Endothelial cell (in vitro differentiated cells): ENCODE measurements at regions not wholly inside any gene's neighbourhood (a gene's known extent, or its start where the extent isn't known, plus 50 kb on each side); places are given as distances from the start of the nearest gene placed in this dataset.

Experiments used
- DNase-seq: peaks from one replicate; pipeline ENCODE4 v3.0.0; 2021; ENCODE audit warnings: low spot score
- H3K27ac Mint-ChIP-seq: one replicate; pipeline ENCODE4 v1.8.0; 2021; ENCODE audit warnings: mixed read lengths, inconsistent platforms; ENCODE audit not compliant: unreplicated experiment
- H3K27me3 Mint-ChIP-seq: one replicate; pipeline ENCODE4 v1.8.0; 2021; ENCODE audit warnings: mild to moderate bottlenecking, moderate library complexity, mixed read lengths, inconsistent platforms; ENCODE audit not compliant: unreplicated experiment
- H3K36me3 Mint-ChIP-seq: one replicate; pipeline ENCODE4 v1.8.0; 2021; ENCODE audit warnings: mild to moderate bottlenecking, low read depth, mixed read lengths, inconsistent platforms; ENCODE audit not compliant: unreplicated experiment
- H3K4me1 Mint-ChIP-seq: one replicate; pipeline ENCODE4 v1.8.0; 2021; ENCODE audit warnings: mild to moderate bottlenecking, mixed read lengths, inconsistent platforms; ENCODE audit not compliant: unreplicated experiment
- H3K4me3 Mint-ChIP-seq: one replicate; pipeline ENCODE4 v1.8.0; 2021; ENCODE audit warnings: mild to moderate bottlenecking, mixed read lengths, inconsistent platforms; ENCODE audit not compliant: unreplicated experiment
- H3K9me3 Mint-ChIP-seq: one replicate; pipeline ENCODE4 v1.8.0; 2021; ENCODE audit warnings: mixed read lengths, inconsistent platforms; ENCODE audit not compliant: unreplicated experiment
- CTCF ChIP-seq: fragments of 200-600 bp; sonication (generic); IDR thresholded peaks from one replicate; pipeline ENCODE4 v1.5.0; 2021; ENCODE audit warnings: antibody characterized with exemption; ENCODE audit not compliant: unreplicated experiment

- Mint-ChIP-seq H3K27me3 (peaks cover 7% of the 10 kb centered on the region), H3K27ac (no peak overlapping the region), H3K4me1 (no peaks in the 10 kb centered on the region), H3K36me3 (no peaks in the 10 kb centered on the region), H3K9me3 (no peaks in the 10 kb centered on the region), H3K4me3 (no peak overlapping the region)
- peak; percentile 62 for DNase-seq
- TF ChIP-seq CTCF: peak; percentile 89
Measured at GRCh38 chr20:60262967-60263603, 304.9 kb downstream of the CDH26 start.

GRCh38 chr20:60263725-60264709 lies 305.8 kb downstream of the CDH26 start:
- no peak for TF ChIP-seq CTCF
- H3K36me3 Mint-ChIP-seq: no peaks in the 10 kb centered on the region
- no peak overlapping the region for H3K27ac Mint-ChIP-seq

GRCh38 chr20:60266177-60266823 lies 308.1 kb downstream of the CDH26 start:
- no peak for TF ChIP-seq CTCF
- no peaks in the 10 kb centered on the region for H3K4me1 Mint-ChIP-seq
- H3K4me3 Mint-ChIP-seq: no peak overlapping the region
- H3K9me3 Mint-ChIP-seq: no peaks in the 10 kb centered on the region
- H3K27me3 Mint-ChIP-seq: peaks cover 8% of the 10 kb centered on the region
- no peak for DNase-seq
- no peaks in the 10 kb centered on the region for H3K36me3 Mint-ChIP-seq
- H3K27ac Mint-ChIP-seq: no peak overlapping the region

More at GRCh38 chr20:60263725-60264709, 305.8 kb downstream of the CDH26 start:
- H3K4me1 Mint-ChIP-seq: no peaks in the 10 kb centered on the region
- H3K9me3 Mint-ChIP-seq: no peaks in the 10 kb centered on the region
- H3K27me3 Mint-ChIP-seq: peaks cover 8% of the 10 kb centered on the region
- H3K4me3 Mint-ChIP-seq: no peak overlapping the region
- DNase-seq: no peak

- H3K9me3 Mint-ChIP-seq: no peaks in the 10 kb centered on the region
- DNase-seq: no peak
- peaks cover 6% of the 10 kb centered on the region for H3K27me3 Mint-ChIP-seq
- no peaks in the 10 kb centered on the region for H3K36me3 Mint-ChIP-seq
- no peak for TF ChIP-seq CTCF
- no peak overlapping the region for H3K27ac Mint-ChIP-seq
- no peak overlapping the region for H3K4me3 Mint-ChIP-seq
- no peaks in the 10 kb centered on the region for H3K4me1 Mint-ChIP-seq
Measured at GRCh38 chr20:60268491-60268890, 310.3 kb downstream of the CDH26 start.
